GM19452 (cell line): ENCODE measurements at regions not wholly inside any gene's neighbourhood (a gene's known extent, or its start where the extent isn't known, plus 50 kb on each side); places are given as distances from the start of the nearest gene placed in this dataset.

ENCODE experiments used
- ATAC-seq: cut with Tn5 transposase; IDR thresholded peaks from one replicate; pipeline ENCODE4 v1.9.1; 2021; ENCODE audit not compliant: unreplicated experiment

DNA sequence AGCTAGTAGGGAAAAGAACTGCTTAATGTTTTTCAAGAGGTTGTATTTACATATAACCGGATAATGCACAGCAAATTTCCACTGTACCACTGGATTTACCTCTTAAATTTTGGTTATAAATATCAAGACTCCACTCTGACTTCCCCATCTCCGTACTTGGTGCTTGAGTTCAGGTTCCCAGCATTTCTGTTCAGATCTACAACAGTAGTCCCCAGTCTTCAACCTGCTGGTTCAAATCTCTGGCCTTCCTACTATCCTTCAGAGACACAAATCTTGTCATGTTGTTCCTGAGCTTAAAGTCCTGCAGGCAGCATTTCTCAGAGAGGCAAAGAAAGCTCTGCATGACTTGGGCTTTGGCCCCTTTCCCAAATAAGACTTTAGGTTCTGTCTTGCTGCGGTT is 392.6 kb upstream of the ATP5MC3 start:
- no peak for ATAC-seq

DNA sequence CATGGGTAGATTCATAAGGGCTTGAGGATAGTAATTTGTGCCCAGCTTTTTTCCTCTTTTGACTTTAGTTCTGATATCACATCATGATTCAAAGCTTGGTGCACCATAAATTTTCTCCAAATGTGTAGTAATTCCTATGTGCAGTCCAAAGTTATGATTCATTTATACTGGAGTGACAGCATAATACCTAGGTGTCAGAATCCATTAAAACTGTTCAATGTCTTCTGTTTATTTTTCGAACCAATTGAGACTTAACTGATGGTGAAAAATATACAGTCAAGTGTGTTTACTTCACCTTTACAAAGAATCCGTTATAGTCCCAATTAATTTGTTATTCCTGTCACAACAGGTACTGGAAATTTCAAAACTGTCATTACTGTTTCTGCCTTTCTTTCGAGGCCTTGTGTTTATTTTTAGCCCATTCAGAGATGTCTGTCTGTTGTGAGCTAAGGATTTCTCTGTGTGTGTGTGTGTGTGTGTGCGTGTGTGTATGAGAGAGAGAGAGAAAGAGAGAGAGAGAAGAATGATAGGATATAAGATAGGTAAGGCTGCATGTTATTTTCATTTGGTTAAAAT is 389.7 kb upstream of the ATP5MC3 start:
- no peak for ATAC-seq

DNA sequence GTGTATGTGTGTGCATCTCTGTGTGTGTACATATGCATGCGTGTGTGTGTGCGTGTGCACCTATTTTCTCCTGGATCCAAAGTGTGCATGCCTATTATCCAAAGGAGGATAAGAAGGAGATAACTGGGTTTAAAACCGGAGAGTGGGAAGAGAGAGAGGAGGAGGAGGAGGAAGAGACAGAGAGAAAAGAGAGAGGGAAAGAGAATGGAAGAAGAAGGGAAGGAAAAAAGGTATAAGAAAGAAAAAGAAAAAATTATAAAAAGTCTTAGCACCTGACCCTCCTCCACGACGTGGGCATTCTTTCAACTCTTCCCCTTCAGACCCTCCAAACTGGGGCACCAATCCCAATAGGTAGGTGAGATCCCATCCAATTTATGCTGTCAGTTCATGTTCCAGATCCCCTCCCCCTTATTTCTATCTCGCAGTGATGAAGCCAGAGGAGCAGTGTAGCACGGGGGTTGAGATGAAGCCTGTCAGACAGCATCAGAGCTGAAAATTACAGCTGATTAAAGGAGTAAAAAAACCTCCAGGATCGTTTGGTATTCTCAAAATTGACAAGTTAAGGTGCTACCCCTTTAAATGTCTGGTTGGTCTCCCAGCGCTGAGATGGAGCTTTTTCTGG is 386.7 kb upstream of the ATP5MC3 start:
- ATAC-seq: no peak

DNA sequence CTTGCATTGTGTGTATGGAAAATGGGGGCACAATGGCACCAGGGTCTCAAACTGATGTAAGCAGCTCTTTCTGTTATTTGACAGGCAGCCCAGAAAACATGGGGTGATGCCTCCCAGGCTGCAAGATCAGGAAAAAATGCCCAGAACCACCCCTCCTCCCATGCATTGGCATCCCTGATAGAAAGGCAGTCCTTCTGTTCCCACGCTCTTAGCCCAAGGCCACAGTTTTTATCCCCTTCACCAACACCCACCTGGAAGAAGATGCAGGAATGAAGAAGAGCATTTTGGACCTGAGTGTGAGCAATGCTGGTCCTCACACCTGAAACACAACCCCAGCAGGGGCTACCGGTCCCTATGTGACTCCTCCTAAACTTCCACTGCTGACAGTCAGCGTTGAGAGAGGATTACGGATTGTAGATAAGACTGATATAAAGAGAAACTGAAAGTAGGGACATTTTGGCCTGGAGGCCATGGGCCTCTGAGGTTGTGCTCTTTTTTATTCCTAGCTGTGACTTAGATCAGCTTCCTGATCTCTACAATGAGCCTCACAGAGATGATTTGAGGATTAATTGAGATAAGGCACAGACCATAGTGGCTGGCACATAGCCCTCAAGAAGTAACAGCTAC is 386.0 kb upstream of the ATP5MC3 start:
- ATAC-seq: no peak

- no peak for ATAC-seq
Observed at GRCh38 chr2:175560521-175561169, 379.1 kb upstream of the ATP5MC3 start.

- ATAC-seq: no peak
Observed at GRCh38 chr2:175559613-175560012, 378.1 kb upstream of the ATP5MC3 start.

- ATAC-seq: no peak
Observed at GRCh38 chr2:175557810-175558377, 376.4 kb upstream of the ATP5MC3 start.

DNA sequence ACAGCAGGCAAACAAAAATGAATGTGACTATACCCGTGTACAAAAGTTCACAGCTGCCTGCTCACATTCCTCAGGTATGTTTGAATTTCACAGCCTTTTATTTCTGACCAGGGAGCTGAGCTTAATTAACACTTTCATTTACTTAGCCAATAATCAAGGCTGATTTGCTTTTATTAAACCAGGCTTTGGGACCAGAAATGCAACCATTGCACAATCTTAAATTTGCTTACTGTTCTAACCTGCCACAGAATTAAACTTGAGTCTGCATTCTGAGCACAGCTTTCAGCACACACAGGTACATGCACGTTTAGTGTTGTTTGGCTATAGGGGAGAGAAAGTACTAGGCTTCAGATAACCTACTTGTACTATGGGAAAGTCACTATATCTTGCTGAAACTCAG is 372.4 kb upstream of the ATP5MC3 start:
- ATAC-seq: no peak

- ATAC-seq: no peak
Observed at GRCh38 chr2:175552902-175553301, 371.4 kb upstream of the ATP5MC3 start.

GRCh38 chr2:175540421-175540820 is 358.9 kb upstream of the ATP5MC3 start:
- no peak for ATAC-seq

GRCh38 chr2:175539122-175539521 is 357.6 kb upstream of the ATP5MC3 start:
- ATAC-seq: no peak

DNA sequence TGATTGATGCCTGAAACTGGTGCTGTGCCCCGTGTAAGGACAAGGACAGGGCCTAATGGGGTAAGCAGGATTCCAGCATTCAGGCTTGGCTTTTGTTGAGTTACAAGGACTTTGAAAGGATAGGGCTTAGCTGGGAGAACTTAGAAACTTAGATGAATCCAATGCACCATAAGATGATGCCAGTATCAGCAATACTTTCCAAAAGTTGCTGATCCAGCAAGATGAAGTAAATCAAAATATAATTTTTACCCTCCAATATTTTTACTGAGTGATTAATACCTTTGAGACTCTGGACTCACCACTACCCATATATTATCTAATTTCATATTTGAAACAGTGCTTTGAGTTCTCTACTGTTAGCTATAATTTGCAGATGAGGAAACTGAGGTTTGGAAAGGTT is 354.5 kb upstream of the ATP5MC3 start:
- no peak for ATAC-seq

DNA sequence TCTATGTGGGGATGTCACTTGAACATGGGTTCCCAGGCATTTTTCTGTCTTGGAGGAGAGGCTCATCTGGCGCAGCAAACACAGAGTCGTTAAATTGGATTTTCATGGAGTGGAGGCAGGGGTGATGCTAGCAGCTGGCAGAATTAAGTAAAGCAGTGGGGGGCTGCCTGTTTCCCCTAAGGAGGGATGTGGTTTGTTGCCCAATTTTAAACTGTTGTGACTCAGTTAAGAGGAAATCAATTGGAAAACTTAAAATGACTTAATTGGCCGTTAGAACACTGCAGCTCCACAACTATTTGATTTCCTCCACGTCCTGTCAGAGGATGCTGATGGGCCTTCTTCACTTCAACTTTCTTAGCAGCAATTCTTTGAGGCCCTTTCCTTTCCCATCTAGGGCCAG is 354.1 kb upstream of the ATP5MC3 start:
- ATAC-seq: no peak

- no peak for ATAC-seq
Observed at GRCh38 chr2:175525975-175526374, 344.5 kb upstream of the ATP5MC3 start.

DNA sequence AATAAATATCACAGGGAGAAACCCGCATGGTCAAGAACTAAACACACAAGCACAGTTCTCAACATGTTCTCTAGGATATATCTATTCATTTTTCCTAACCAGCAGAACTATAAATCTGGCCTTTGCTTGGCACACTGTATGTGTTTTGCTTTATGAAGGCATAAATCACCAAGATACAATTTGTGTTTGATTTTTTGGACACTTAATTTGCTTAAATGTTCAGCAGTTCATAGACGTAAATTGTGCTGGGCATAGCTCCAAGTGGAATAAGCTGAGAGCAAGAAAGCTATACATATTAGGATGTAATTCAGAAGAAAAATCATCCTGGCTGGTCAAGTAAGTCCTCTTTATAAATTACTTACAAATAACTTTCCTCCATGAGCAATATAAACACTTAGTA is 341.5 kb upstream of the ATP5MC3 start:
- ATAC-seq: no peak

DNA sequence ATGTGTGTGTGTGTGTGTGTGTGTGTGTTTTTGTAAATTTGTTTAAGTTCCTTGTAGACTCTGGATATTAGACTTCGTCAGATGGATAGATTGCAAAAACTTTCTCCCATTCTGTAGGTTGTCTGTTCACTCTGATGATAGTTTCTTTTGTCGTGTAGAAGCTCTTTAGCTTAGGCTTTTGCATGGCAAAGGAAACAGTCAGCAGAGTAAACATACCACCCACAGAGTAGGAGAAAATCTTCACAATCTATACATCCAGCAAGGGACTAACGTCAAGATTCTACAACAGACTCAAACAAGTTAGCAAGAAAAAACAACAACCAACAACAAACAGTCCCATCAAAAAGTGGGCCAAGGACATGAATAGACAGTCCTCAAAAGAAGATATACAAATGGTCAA is 336.7 kb upstream of the ATP5MC3 start:
- ATAC-seq: no peak

GRCh38 chr2:175516555-175516954 is 335.0 kb upstream of the ATP5MC3 start:
- ATAC-seq: no peak

DNA sequence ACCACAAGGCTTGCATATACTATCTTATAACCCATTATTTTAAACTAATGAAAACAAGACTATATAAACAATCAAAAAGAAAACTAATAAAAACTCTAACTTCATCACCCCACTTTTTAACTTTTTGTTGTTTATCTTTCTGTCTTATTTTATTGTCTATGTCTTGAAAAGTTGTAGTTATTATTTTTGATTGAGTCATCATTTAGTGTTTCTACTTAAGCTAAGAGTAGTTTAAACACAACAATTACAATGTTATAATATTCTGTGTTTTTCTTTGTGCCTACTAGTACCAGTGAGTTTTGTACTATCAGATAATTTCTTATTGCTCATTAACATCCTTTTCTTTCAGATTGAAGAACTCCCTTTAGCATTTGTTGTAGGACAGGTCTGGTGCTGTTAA is 318.7 kb upstream of the ATP5MC3 start:
- no peak for ATAC-seq

- no peak for ATAC-seq
Observed at GRCh38 chr2:175490360-175490791, 308.9 kb upstream of the ATP5MC3 start.

- no peak for ATAC-seq
Observed at GRCh38 chr2:175478096-175478768, 296.7 kb upstream of the ATP5MC3 start.

DNA sequence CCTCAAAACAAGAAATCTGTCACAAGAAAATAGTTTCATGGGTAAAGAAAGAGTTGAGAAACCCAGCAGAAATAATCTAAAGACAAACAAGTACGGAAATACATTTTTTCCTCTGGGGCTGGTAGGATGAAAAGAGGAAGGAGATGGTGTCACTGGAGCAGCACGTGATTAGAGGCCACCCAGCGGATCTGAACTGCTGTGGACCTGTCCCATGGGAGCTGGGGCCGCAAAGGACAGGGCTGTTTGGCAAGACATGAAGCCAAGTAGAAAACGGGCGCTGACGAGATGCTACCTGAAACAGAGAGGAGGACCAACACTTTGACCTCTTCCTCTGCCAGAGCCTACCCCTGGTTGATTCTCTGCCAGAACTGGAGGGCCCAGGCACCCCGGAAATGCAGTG is 295.4 kb upstream of the ATP5MC3 start:
- no peak for ATAC-seq
